ENCODE measurements at regions not wholly inside any gene's neighbourhood (a gene's known extent, or its start where the extent isn't known, plus 50 kb on each side); places are given as distances from the start of the nearest gene placed in this dataset.
"Not testable (repeated sequence)": the region's sequence is repeated elsewhere in the genome, so short reads cannot be mapped to it uniquely, and the experiment has no call there.

DNA sequence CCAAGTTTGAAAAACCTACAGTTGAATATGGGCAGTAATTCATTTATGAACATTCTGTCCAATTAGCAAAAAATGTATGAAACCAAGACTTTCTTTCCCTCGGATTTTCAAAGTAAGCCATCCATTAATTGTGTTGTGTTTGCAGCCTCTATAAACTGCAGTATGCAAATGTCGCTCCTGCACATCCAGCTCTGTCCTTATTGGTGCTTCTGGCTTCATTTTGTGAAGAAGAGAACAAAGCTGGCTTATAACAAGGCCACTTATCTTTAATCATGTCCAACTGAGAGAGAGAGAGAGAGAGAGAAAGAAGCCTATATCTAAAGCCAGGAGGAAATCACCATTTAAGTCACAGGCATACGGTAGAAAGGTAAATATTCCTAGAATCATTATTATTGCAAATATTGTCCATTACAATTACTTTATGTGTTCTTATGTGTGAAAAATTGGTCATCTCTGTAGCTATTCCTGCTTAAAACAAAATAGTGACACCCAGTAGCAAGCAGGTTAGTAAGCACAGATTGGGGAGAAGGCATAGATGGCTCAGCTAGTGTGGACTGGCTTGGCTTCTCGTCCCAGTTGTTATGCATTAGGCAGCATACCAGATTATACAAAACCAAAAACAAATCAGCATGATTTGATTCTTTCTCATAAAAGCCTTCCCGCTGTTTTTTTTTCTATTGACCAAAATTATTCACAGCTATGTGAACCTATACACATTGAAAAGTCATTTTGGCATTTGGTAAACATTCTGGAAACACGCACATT, 726.4 kb upstream of the SOX11 start:
- intact Hi-C loops (cut with micrococcal nuclease) = no loop called here
- H3K4me3 Mint-ChIP-seq (ENCODE audit: low read depth) = no peak overlapping the region

DNA sequence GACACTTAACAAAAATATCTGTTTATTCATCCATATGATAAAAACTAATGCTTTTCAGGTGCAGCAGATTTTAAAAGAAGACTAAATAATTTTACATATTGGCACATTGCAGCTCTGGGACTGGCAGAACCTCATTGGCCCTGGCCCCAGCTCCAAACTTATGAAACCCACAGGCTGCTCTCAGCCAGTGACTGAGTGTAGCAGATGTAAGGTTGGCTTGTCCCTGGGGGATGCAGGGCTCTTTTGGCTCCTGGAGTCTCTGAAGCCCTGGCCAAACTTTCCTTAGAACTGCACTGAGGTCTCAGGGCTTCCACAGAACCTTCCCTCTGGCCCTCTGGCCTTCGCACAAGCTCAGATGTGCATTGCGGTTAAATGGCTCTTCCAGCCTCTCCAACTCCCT, 725.0 kb upstream of the SOX11 start:
- no peaks in the 10 kb centered on the region for H3K27me3 Mint-ChIP-seq (ENCODE audit: low read depth)
- DNase-seq (ENCODE audit: low spot score) = no peak
- H3K36me3 Mint-ChIP-seq (ENCODE audit: low read depth) = no peaks in the 10 kb centered on the region
- intact Hi-C loops (cut with micrococcal nuclease) = no loop called here
- H3K27ac Mint-ChIP-seq = no peak overlapping the region
- no peaks in the 10 kb centered on the region for H3K4me1 Mint-ChIP-seq (ENCODE audit: low read depth)
- no peak overlapping the region for H3K4me3 Mint-ChIP-seq (ENCODE audit: low read depth)
- H3K9me3 Mint-ChIP-seq = peaks cover 21% of the 10 kb centered on the region

More for the DNA sequence above, 726.4 kb upstream of the SOX11 start:
- Mint-ChIP-seq H3K27me3 (ENCODE audit: low read depth) (no peaks in the 10 kb centered on the region), H3K36me3 (ENCODE audit: low read depth) (no peaks in the 10 kb centered on the region), H3K9me3 (peaks cover 21% of the 10 kb centered on the region), H3K27ac (no peak overlapping the region), H3K4me1 (ENCODE audit: low read depth) (no peaks in the 10 kb centered on the region)
- no peak for DNase-seq (ENCODE audit: low spot score)

DNA sequence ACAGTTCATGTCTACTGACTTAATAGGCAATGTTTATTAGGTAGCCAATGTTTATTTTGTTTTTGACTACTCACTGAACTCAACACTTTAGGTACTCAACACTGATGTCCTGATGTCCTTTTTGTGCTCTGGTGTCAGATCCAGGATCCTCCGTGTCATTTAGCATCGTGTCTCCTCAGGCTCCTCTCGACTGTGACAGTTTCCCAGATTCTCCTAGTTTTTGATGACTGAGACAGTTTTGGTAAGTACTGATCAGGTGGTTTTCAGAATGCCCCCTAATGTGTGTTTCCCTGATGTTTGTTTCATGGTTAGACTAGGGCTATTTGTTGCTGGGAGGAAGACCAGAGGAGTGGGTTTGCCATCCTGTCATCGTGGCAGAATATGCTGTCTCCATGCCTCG, 719.7 kb upstream of the SOX11 start:
- Mint-ChIP-seq H3K4me1 (ENCODE audit: low read depth) (no peaks in the 10 kb centered on the region), H3K27ac (no peak overlapping the region), H3K9me3 (peaks cover 12% of the 10 kb centered on the region), H3K4me3 (ENCODE audit: low read depth) (no peak overlapping the region), H3K36me3 (ENCODE audit: low read depth) (no peaks in the 10 kb centered on the region), H3K27me3 (ENCODE audit: low read depth) (no peaks in the 10 kb centered on the region)
- no peak for DNase-seq (ENCODE audit: low spot score)
- intact Hi-C loops (cut with micrococcal nuclease) = no loop called here

DNA sequence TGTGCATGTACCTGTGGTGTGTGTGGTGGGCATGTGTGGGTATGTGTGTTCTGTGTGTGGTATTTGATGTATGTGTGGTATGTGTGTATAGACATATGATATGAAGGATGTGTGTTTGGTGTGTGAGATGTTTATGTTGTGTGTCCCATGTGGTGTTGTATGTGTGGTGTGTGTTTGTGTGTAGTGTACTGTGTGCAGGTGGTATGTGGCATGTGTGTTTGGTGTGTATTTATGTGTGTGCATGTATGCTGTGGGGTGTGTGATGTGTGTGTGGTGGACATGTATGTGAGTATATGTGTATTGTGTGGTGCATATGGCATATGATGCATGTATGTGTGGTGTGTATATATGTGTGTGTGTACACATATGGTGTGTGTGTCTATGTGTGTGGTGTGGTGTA, 718.8 kb upstream of the SOX11 start:
- Mint-ChIP-seq H3K9me3 (peaks cover 12% of the 10 kb centered on the region), H3K4me3 (ENCODE audit: low read depth) (no peak overlapping the region), H3K36me3 (ENCODE audit: low read depth) (no peaks in the 10 kb centered on the region), H3K27me3 (ENCODE audit: low read depth) (no peaks in the 10 kb centered on the region), H3K4me1 (ENCODE audit: low read depth) (no peaks in the 10 kb centered on the region), H3K27ac (no peak overlapping the region)
- intact Hi-C loops (cut with micrococcal nuclease) = no loop called here
- DNase-seq (ENCODE audit: low spot score) = no peak

DNA sequence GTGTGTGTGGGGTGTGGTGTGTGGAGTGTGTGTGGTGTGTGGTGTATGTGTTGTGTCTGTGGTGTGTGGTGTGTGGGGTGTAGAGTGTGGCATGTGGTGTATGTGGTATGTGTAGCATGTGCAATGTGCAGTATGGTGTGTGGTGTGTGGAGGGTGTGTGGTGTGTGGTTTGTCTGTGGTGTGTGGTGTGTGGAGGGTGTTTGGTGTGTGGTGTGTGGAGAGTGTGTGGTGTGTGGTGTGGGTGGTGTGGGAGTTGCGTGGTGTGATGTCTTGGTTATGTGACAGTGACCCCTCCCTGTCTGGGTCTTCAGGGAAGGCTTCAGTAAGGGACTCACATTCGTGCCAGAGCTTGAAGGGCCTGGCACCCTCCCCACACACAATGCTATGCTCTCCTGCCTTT, 718.2 kb upstream of the SOX11 start:
- DNase-seq (ENCODE audit: low spot score) = no peak
- Mint-ChIP-seq H3K27me3 (ENCODE audit: low read depth) (no peaks in the 10 kb centered on the region), H3K27ac (no peak overlapping the region), H3K4me1 (ENCODE audit: low read depth) (no peaks in the 10 kb centered on the region), H3K9me3 (peaks cover 16% of the 10 kb centered on the region), H3K4me3 (ENCODE audit: low read depth) (no peak overlapping the region), H3K36me3 (ENCODE audit: low read depth) (no peaks in the 10 kb centered on the region)
- intact Hi-C loops (cut with micrococcal nuclease) = no loop called here

DNA sequence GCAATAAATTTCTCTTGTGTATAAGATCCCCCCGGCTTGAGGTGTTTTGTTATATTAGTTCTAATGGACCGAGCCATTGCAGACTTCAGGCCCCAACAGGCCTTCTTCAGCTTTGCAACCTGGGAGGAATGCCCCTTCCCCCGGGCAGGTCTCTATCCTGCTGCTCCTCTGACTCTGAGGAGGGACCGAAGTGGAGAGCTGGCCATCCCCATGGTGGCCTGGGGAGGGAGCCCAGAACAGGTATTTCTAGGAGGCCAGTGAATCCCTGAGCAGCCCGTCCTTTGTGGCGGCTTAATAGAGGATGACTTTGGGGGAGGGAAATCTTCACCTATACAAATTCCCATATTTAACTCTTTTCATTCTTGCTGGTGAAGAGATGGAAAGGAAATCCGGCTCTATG, 715.8 kb upstream of the SOX11 start:
- Mint-ChIP-seq H3K4me3 (ENCODE audit: low read depth) (no peak overlapping the region), H3K27ac (no peak overlapping the region), H3K9me3 (peaks cover 19% of the 10 kb centered on the region), H3K27me3 (ENCODE audit: low read depth) (no peaks in the 10 kb centered on the region), H3K36me3 (ENCODE audit: low read depth) (no peaks in the 10 kb centered on the region), H3K4me1 (ENCODE audit: low read depth) (no peaks in the 10 kb centered on the region)
- DNase-seq (ENCODE audit: low spot score) = no peak
- intact Hi-C loops (cut with micrococcal nuclease) = no loop called here

DNA sequence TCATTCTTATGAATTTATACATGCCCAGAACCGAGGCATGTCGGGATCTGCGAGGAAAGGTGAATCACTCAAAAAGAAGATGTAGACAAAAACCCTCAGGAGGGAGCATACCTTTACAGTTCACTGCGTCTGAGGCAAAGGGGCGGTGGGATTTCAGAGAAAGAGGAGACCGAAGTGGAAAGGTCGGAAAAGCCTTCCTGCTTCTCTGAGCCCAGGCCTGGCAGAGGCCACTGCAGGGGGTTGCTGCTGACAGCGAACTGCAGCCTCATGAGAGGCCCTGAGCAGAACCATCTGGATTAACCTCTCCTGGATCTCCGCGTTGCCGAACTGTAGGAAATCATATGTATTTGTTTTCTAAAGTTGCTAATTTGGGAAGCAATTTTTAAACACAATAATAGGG, 713.1 kb upstream of the SOX11 start:
- intact Hi-C loops (cut with micrococcal nuclease) = no loop called here
- no peak for DNase-seq (ENCODE audit: low spot score)
- Mint-ChIP-seq H3K27ac (no peak overlapping the region), H3K4me1 (ENCODE audit: low read depth) (no peaks in the 10 kb centered on the region), H3K4me3 (ENCODE audit: low read depth) (no peak overlapping the region), H3K9me3 (peaks cover 19% of the 10 kb centered on the region), H3K27me3 (ENCODE audit: low read depth) (no peaks in the 10 kb centered on the region), H3K36me3 (ENCODE audit: low read depth) (no peaks in the 10 kb centered on the region)

DNA sequence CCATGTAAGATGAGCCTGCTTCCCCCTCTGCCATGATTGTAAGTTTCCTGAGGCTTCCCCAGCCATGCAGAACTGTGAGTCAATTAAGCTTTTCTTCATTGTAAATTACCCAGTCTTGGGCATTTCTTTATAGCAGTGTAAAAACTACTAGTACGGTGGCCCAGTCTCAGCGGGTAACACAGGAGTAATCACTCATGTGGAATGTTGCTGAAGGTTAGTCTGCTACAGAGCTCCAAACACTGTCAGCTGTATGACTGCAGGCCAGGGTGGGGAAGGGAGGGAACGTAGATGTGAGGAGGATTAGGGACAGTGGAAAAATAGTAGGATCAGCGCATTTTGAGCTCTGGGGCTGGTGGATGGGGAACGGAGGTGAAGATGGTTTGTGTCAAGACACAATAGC, 711.2 kb upstream of the SOX11 start:
- no peak for DNase-seq (ENCODE audit: low spot score)
- Mint-ChIP-seq H3K27me3 (ENCODE audit: low read depth) (no peaks in the 10 kb centered on the region), H3K27ac (no peak overlapping the region), H3K9me3 (peaks cover 19% of the 10 kb centered on the region), H3K36me3 (ENCODE audit: low read depth) (no peaks in the 10 kb centered on the region), H3K4me1 (ENCODE audit: low read depth) (no peaks in the 10 kb centered on the region), H3K4me3 (ENCODE audit: low read depth) (no peak overlapping the region)
- intact Hi-C loops (cut with micrococcal nuclease) = no loop called here

DNA sequence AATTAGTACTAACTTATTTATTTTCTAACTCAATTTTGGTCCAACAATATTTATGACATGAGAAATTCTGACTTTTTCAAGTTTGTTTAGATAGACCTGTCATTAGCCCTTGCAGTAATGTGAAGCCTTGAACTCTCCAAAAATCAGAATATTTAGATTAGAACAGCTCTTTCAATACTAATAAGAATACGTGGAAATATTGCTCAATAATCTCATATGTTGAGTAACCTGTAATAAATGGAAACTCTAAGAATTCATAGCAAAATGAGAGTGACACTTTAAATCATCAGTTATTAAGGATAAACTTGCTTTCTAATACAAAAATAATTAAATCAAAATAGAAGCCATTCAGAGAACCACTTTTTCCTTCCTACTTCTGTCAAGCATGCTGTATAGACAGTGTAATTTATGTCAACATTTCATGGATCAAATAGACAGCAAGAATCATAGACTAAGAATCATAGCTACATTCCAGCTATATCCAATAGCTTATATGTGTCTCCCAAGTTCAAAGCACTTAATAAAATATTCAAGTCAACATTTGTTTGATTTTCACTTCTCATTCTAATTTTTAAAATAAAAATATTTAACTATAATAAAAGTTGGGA, 710.3 kb upstream of the SOX11 start:
- H3K4me1 Mint-ChIP-seq (ENCODE audit: low read depth) = no peaks in the 10 kb centered on the region
- peaks cover 19% of the 10 kb centered on the region for H3K9me3 Mint-ChIP-seq
- DNase-seq (ENCODE audit: low spot score) = no peak
- no peaks in the 10 kb centered on the region for H3K27me3 Mint-ChIP-seq (ENCODE audit: low read depth)
- no peaks in the 10 kb centered on the region for H3K36me3 Mint-ChIP-seq (ENCODE audit: low read depth)
- no peak overlapping the region for H3K27ac Mint-ChIP-seq
- intact Hi-C loops (cut with micrococcal nuclease) = no loop called here
- H3K4me3 Mint-ChIP-seq (ENCODE audit: low read depth) = no peak overlapping the region

DNA sequence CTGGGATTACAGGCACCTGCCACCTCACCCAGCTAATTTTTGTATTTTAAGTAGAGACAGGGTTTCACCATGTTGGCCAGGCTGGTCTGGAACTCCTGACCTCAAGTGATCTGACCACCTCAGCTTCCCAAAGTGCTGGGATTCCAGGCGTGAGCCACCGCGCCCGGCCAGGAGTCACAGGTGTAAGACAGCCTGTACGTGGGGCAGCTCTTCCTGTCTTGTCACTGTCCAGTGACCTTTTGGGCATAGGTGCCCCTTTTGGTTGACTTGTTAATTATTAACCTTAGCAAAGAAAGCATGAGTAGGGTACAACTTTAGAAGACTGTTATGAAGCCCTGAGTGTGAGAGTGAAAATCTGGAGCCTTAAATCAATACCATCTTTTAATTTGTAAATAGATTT, 703.7 kb upstream of the SOX11 start:
- H3K36me3 Mint-ChIP-seq (ENCODE audit: low read depth); intact Hi-C loops (cut with micrococcal nuclease); H3K27ac Mint-ChIP-seq; H3K27me3 Mint-ChIP-seq (ENCODE audit: low read depth); H3K4me3 Mint-ChIP-seq (ENCODE audit: low read depth); H3K4me1 Mint-ChIP-seq (ENCODE audit: low read depth); DNase-seq (ENCODE audit: low spot score); H3K9me3 Mint-ChIP-seq: not testable (repeated sequence)

DNA sequence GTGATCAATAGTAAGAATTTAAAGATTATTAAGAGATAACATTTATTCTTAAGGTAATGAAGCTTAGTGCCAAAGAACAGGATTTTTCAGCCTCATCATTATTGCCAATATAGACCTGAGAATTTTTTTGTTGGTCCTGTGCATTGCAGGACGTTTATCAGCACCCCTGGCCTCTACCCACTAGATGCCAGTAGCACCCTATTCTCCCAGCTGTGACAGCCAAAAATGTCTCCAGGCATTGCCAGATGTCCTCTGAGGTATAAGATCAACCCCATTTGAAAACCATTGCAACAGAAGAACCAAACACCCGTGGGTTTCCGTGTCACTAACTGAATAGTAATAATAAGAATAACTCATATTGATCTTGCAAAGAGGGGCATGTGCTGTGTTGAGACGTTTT, 700.0 kb upstream of the SOX11 start:
- peaks cover 8% of the 10 kb centered on the region for H3K9me3 Mint-ChIP-seq
- no peak overlapping the region for H3K27ac Mint-ChIP-seq
- intact Hi-C loops (cut with micrococcal nuclease) = no loop called here
- no peaks in the 10 kb centered on the region for H3K4me1 Mint-ChIP-seq (ENCODE audit: low read depth)
- DNase-seq (ENCODE audit: low spot score) = no peak
- no peaks in the 10 kb centered on the region for H3K27me3 Mint-ChIP-seq (ENCODE audit: low read depth)
- H3K36me3 Mint-ChIP-seq (ENCODE audit: low read depth) = no peaks in the 10 kb centered on the region
- H3K4me3 Mint-ChIP-seq (ENCODE audit: low read depth) = no peak overlapping the region

DNA sequence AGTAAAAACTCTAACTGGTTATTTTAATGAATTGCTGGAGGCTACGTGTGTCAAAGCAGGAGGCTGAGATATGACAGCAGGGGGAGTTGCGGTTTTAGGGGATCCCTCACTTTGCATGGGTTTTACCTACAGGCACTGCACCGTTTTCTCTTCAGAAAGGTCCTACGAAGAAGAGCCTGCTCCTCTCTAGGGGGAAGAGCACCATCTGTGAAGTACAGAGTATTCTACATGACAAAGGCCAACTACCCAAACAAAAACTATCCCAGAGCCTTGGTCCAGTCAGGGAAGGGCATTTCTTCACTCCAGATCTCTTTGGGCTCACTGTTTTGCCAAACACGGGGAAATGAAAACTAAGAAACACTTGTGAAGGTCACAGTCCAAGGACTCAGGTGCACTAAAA, 696.7 kb upstream of the SOX11 start:
- Mint-ChIP-seq H3K9me3 (peaks cover 19% of the 10 kb centered on the region), H3K27ac (no peak overlapping the region), H3K36me3 (ENCODE audit: low read depth) (no peaks in the 10 kb centered on the region), H3K4me1 (ENCODE audit: low read depth) (no peaks in the 10 kb centered on the region), H3K4me3 (ENCODE audit: low read depth) (no peak overlapping the region), H3K27me3 (ENCODE audit: low read depth) (no peaks in the 10 kb centered on the region)
- no peak for DNase-seq (ENCODE audit: low spot score)
- intact Hi-C loops (cut with micrococcal nuclease) = no loop called here

DNA sequence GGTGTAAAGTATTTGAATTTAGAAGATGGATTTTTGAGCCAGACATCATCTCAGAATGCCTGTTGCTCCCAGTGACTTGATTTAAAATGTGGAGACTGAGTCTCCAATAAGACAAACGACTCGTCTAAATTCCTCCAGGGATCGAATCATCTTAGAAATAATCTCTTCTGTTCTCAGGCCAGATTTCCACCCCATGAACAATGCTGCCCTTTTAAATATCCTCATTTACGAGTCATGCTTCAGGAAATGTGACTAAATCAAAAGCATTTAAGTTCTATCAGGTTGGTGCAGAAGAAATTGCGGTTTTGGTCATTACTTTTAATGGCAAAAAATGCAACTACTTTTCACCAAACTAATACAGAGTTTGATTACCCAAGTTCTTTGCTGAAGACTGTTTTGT, 684.6 kb upstream of the SOX11 start:
- Mint-ChIP-seq H3K27ac (no peak overlapping the region), H3K36me3 (ENCODE audit: low read depth) (no peaks in the 10 kb centered on the region), H3K4me1 (ENCODE audit: low read depth) (no peaks in the 10 kb centered on the region), H3K9me3 (peaks cover 63% of the 10 kb centered on the region), H3K27me3 (ENCODE audit: low read depth) (no peaks in the 10 kb centered on the region), H3K4me3 (ENCODE audit: low read depth) (no peak overlapping the region)
- no peak for DNase-seq (ENCODE audit: low spot score)
- intact Hi-C loops (cut with micrococcal nuclease) = no loop called here

Data from activated T-helper 2 cell treated with anti-CD3 and anti-CD28 coated beads, Interferon-gamma antibody, Interleukin-2, Interleukin-4, amounts not matched to agents 10 μg/mL and 5 μg/mL and 100 μg/mL, durations not matched to agents 14 hours and 24 hours and 36 hours (primary cell).